ENCODE measurements at regions not wholly inside any gene's neighbourhood (a gene's known extent, or its start where the extent isn't known, plus 50 kb on each side); places are given as distances from the start of the nearest gene placed in this dataset.

DNA sequence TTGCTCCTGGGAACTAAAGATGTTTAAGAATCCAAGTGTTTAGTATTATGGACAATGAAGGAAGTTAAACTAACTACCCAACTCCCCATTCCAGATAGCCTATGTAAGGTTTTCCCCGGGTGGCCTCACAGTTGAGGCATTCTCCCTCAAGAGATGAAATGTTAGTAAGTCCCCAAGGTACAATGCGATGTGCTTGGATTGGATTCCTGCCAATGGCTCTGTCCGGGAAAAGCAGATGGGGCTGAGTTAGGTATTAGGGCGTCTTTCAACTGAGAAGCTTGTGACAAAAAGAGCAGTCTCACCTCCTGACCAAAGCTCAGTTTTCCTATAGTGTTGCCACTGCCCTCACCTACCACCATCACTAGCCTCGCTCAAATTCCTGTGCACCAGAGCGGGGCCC is 64.8 kb upstream of the E2F7 start:
- TF ChIP-seq ZNF560 (tag by site-specific recombination; IDR thresholded peaks at IDR 0.05; ENCODE audit: borderline replicate concordance) (no peak), ZNF548 (tag by site-specific recombination; IDR thresholded peaks at IDR 0.05) (no peak), FEZF1 (tag by site-specific recombination; IDR thresholded peaks at IDR 0.05) (peak; percentile 75; the same call in 1 of the 2 replicates), ZBTB48 (tag by site-specific recombination; IDR thresholded peaks at IDR 0.05) (0 out of 2 replicates have a peak, but pooled peaks have one; percentile 23), ZNF223 (tag by site-specific recombination; IDR thresholded peaks at IDR 0.05) (no peak), GLI4 (tag by site-specific recombination; IDR thresholded peaks at IDR 0.05) (no peak), ZNF626 (tag by site-specific recombination; IDR thresholded peaks at IDR 0.05) (no peak), BCL11A (tag by site-specific recombination; IDR thresholded peaks at IDR 0.05; ENCODE audit: low read depth) (no peak), ZFHX2 (tag by site-specific recombination; conservative IDR thresholded peaks at IDR 0.05) (no peak), EGR2 (tag by site-specific recombination; IDR thresholded peaks at IDR 0.05; ENCODE audit: low read depth) (no peak), MZF1 (tag by site-specific recombination; IDR thresholded peaks at IDR 0.05; ENCODE audit: borderline replicate concordance) (peak; percentile 30; the same call in 1 of the 2 replicates)
- TF ChIP-seq, protein P1, sequence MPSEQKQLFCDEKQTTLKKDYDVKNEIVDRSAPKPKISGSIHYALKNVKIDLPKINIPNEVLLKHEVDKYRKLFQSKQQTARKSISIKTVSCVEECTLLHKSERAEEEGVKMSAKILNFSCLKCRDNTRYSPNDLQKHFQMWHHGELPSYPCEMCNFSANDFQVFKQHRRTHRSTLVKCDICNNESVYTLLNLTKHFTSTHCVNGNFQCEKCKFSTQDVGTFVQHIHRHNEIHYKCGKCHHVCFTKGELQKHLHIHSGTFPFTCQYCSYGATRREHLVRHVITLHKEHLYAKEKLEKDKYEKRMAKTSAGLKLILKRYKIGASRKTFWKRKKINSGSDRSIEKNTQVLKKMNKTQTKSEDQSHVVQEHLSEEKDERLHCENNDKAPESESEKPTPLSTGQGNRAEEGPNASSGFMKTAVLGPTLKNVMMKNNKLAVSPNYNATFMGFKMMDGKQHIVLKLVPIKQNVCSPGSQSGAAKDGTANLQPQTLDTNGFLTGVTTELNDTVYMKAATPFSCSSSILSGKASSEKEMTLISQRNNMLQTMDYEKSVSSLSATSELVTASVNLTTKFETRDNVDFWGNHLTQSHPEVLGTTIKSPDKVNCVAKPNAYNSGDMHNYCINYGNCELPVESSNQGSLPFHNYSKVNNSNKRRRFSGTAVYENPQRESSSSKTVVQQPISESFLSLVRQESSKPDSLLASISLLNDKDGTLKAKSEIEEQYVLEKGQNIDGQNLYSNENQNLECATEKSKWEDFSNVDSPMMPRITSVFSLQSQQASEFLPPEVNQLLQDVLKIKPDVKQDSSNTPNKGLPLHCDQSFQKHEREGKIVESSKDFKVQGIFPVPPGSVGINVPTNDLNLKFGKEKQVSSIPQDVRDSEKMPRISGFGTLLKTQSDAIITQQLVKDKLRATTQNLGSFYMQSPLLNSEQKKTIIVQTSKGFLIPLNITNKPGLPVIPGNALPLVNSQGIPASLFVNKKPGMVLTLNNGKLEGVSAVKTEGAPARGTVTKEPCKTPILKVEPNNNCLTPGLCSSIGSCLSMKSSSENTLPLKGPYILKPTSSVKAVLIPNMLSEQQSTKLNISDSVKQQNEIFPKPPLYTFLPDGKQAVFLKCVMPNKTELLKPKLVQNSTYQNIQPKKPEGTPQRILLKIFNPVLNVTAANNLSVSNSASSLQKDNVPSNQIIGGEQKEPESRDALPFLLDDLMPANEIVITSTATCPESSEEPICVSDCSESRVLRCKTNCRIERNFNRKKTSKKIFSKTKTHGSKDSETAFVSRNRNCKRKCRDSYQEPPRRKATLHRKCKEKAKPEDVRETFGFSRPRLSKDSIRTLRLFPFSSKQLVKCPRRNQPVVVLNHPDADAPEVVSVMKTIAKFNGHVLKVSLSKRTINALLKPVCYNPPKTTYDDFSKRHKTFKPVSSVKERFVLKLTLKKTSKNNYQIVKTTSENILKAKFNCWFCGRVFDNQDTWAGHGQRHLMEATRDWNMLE (tag by site-specific recombination; conservative IDR thresholded peaks at IDR 0.05; ENCODE audit: low read depth) = 0 out of 2 replicates have a peak, but pooled peaks have one; percentile 16
- Histone ChIP-seq H3K9me3 (ENCODE audit: control insufficient read depth, insufficient read depth, low read depth, low read length) (no peaks in the 10 kb centered on the region), H3K4me3 (ENCODE audit: low read depth, low read length) (no peak overlapping the region), H3K4me1 (ENCODE audit: control insufficient read depth, insufficient read depth, low read length) (peaks cover 18% of the 10 kb centered on the region), H3K36me3 (ENCODE audit: control insufficient read depth in 2 of 2, insufficient read depth in 1 of 2, low read length in 2 of 2) (no peaks in the 10 kb centered on the region), H3K27ac (ENCODE audit: extremely low read depth, low read depth, low read length) (peak overlapping the region; percentile 42; the same call in 1 of the 2 replicates)
- POLR2A ChIA-PET = no interaction called here
- CTCF ChIA-PET = interaction anchor here (1.0 kb wide), 1 partner anchor 22 kb away, joined by 3 read pairs; no protein-coding TSS in a partner anchor

DNA sequence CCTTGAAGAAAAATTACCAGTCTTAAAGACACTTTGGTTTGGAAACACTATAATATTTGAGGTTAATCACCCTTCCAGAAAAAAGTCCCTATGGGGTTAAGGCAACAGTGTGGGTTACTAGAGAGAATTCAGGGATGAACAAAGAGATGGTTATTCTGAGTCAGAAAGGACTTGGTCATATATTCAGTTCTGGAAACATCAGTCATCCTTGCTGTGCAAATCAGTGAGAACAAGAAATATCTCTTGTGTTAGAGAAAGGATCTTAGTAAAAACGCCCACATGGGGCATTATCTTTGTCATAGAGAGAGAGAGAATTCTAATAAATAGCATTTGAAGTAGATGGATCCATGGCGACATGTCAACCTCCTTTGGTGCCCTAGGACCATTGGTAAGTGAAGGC is 59.4 kb upstream of the E2F7 start:
- Histone ChIP-seq H3K4me3 (ENCODE audit: low read depth, low read length) (no peak overlapping the region), H3K4me1 (ENCODE audit: control insufficient read depth, insufficient read depth, low read length) (peaks cover 11% of the 10 kb centered on the region), H3K36me3 (ENCODE audit: control insufficient read depth in 2 of 2, insufficient read depth in 1 of 2, low read length in 2 of 2) (no peaks in the 10 kb centered on the region), H3K27ac (ENCODE audit: extremely low read depth, low read depth, low read length) (no peak overlapping the region), H3K9me3 (ENCODE audit: control insufficient read depth, insufficient read depth, low read depth, low read length) (no peaks in the 10 kb centered on the region)
- TF ChIP-seq, protein P2, sequence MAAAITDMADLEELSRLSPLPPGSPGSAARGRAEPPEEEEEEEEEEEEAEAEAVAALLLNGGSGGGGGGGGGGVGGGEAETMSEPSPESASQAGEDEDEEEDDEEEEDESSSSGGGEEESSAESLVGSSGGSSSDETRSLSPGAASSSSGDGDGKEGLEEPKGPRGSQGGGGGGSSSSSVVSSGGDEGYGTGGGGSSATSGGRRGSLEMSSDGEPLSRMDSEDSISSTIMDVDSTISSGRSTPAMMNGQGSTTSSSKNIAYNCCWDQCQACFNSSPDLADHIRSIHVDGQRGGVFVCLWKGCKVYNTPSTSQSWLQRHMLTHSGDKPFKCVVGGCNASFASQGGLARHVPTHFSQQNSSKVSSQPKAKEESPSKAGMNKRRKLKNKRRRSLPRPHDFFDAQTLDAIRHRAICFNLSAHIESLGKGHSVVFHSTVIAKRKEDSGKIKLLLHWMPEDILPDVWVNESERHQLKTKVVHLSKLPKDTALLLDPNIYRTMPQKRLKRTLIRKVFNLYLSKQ (tag by site-specific recombination; IDR thresholded peaks at IDR 0.05; ENCODE audit: borderline replicate concordance) = no peak
- no peak for TF ChIP-seq MZF1 (tag by site-specific recombination; IDR thresholded peaks at IDR 0.05; ENCODE audit: borderline replicate concordance)
- TF ChIP-seq ZNF585B (tag by site-specific recombination; IDR thresholded peaks at IDR 0.05) = no peak
- TF ChIP-seq ZNF76 (tag by site-specific recombination; IDR thresholded peaks at IDR 0.05; ENCODE audit: borderline replicate concordance, low read depth) = no peak
- no peak for TF ChIP-seq IKZF3 (tag by site-specific recombination; IDR thresholded peaks at IDR 0.05)
- TF ChIP-seq BCL11A (tag by site-specific recombination; IDR thresholded peaks at IDR 0.05; ENCODE audit: low read depth) = no peak
- no peak for TF ChIP-seq GLIS1 (tag by site-specific recombination; IDR thresholded peaks at IDR 0.05)
- TF ChIP-seq KLF1 (tag by site-specific recombination; IDR thresholded peaks at IDR 0.05) = no peak
- CTCF ChIA-PET = no interaction called here
- POLR2A ChIA-PET = no interaction called here

Data from HEK293 (cell line).